SU-DHL-6 (cell line): ENCODE measurements at regions not wholly inside any gene's neighbourhood (a gene's known extent, or its start where the extent isn't known, plus 50 kb on each side); places are given as distances from the start of the nearest gene placed in this dataset.
"Not testable (repeated sequence)": the region's sequence is repeated elsewhere in the genome, so short reads cannot be mapped to it uniquely, and the experiment has no call there.

Experiments used
- H2AFZ ChIP-seq: fragments of 200-600 bp; sonication (generic); 2 replicates; pipeline ENCODE4 v1.6.1; 2014; ENCODE audit warnings: low read depth, mild to moderate bottlenecking, moderate library complexity, mixed read lengths, antibody characterized with exemption, low read length; ENCODE audit not compliant: severe bottlenecking
- H3F3A ChIP-seq: fragments of 200-600 bp; shearing (Covaris generic); 2 replicates; pipeline ENCODE4 v1.6.0; 2016; ENCODE audit warnings: antibody characterized with exemption, mild to moderate bottlenecking; ENCODE audit not compliant: insufficient read depth
- H3K27ac ChIP-seq: fragments of 200-600 bp; sonication (generic); 2 replicates; pipeline ENCODE4 v1.5.1; 2016; ENCODE audit warnings: low read depth, mild to moderate bottlenecking, low read length, moderate library complexity, mixed read lengths
- H3K27me3 ChIP-seq: fragments of 200-600 bp; sonication (generic), shearing (Covaris generic); 2 replicates; pipeline ENCODE4 v1.6.0; 2014; ENCODE audit warnings: mild to moderate bottlenecking, low read length
- H3K36me3 ChIP-seq: fragments of 200-600 bp; sonication (generic); 2 replicates; pipeline ENCODE4 v1.6.1; 2014; ENCODE audit warnings: mild to moderate bottlenecking, low read length, mixed read lengths
- H3K4me2 ChIP-seq: fragments of 300-600, 200-600 bp; shearing (Covaris generic), sonication (generic); 2 replicates; pipeline ENCODE4 v1.6.0; 2014; ENCODE audit warnings: low read length, low read depth, mild to moderate bottlenecking; ENCODE audit not compliant: poor library complexity, severe bottlenecking
- H3K4me3 ChIP-seq: fragments of 200-600 bp; sonication (generic); 2 replicates; pipeline ENCODE4 v1.5.1; 2014; ENCODE audit warnings: antibody characterized with exemption, low read length, mild to moderate bottlenecking, mixed read lengths; ENCODE audit not compliant: insufficient read depth, poor library complexity, severe bottlenecking
- H3K79me2 ChIP-seq: fragments of 200-600 bp; sonication (generic); 2 replicates; pipeline ENCODE4 v1.6.1; 2014; ENCODE audit warnings: mild to moderate bottlenecking, low read length, moderate library complexity; ENCODE audit not compliant: insufficient read depth
- H3K9ac ChIP-seq: fragments of 200-600 bp; sonication (generic); 2 replicates; pipeline ENCODE4 v1.7.0; 2014; ENCODE audit warnings: mild to moderate bottlenecking, low read length
- H3K9me2 ChIP-seq: fragments of 200-600 bp; sonication (generic); replicated peaks from 2 replicates; pipeline ENCODE4 v1.6.1; 2014; ENCODE audit warnings: low read length; ENCODE audit not compliant: insufficient read depth
- H3K9me3 ChIP-seq: fragments of 200-600 bp; sonication (generic); 2 replicates; pipeline ENCODE4 v1.6.1; 2014; ENCODE audit warnings: low read length, mixed read lengths; ENCODE audit not compliant: insufficient read depth
- H4K20me1 ChIP-seq: fragments of 200-600 bp; sonication (generic); 2 replicates; pipeline ENCODE4 v1.6.1; 2014; ENCODE audit warnings: low read depth, mild to moderate bottlenecking, antibody characterized with exemption, low read length, moderate library complexity, mixed read lengths
- CTCF ChIP-seq: fragments of 200-600 bp; sonication (generic); IDR thresholded peaks from one replicate; pipeline ENCODE4 v1.5.1; 2017; ENCODE audit warnings: antibody characterized with exemption, mild to moderate bottlenecking, low read length, moderate library complexity; ENCODE audit not compliant: insufficient read depth, poor library complexity, severe bottlenecking
- EZH2phosphoT487 ChIP-seq: fragments of 200-600 bp; sonication (generic), shearing (Covaris generic); conservative IDR thresholded peaks from 2 replicates; pipeline ENCODE4 v1.6.1; 2018; ENCODE audit warnings: mild to moderate bottlenecking, antibody characterized with exemption, low read length, moderate library complexity, mixed read lengths

DNA sequence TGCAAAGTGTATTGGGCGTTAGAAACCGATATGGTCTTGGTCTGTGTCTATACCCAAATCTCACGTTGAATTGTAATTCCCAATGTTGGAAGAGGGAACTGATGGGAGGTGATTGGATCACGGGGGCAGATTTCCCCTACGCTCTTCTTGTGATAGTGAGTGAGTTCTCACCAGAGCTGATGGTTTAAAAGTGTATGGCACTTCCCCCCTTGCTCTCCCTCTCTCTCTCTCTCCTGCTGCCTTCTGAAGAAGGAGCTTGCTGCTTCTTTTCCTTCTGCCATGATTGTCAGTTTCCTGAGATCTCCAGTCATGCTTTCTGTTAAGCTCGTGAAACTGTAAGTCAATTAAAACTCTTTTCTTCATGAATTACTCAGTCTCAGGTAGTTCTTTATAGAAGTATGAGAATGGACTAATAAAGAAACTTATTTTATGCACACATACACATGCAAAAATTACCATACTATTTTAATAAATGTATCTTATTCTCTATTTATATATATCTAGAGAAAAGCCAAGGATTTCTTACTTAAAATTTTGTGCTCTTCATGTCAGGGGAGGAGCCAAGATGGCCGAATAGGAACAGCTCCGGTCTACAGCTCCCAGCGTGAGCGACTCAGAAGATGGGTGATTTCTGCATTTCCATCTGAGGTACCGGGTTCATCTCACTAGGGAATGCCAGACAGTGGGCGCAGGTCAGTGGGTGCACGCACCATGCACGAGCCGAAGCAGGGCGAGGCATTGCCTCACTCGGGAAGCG is 1891.0 kb upstream of the FLRT2 start:
- Histone ChIP-seq H3K9ac (no peak overlapping the region), H2AFZ (no peak overlapping the region), H3K79me2 (no peaks in the 10 kb centered on the region), H3K9me2 (no peaks in the 10 kb centered on the region), H3F3A (no peaks in the 10 kb centered on the region), H3K27me3 (no peaks in the 10 kb centered on the region), H4K20me1 (no peaks in the 10 kb centered on the region), H3K4me2 (no peak overlapping the region), H3K27ac (no peak overlapping the region), H3K4me3 (no peak overlapping the region), H3K9me3 (no peaks in the 10 kb centered on the region), H3K36me3 (no peaks in the 10 kb centered on the region)
- TF ChIP-seq CTCF (no peak), EZH2phosphoT487 (no peak)

- H2AFZ ChIP-seq: not testable (repeated sequence)
These were observed 1890.5 kb upstream of the FLRT2 start for GRCh38 chr14:83639505-83639875.

DNA sequence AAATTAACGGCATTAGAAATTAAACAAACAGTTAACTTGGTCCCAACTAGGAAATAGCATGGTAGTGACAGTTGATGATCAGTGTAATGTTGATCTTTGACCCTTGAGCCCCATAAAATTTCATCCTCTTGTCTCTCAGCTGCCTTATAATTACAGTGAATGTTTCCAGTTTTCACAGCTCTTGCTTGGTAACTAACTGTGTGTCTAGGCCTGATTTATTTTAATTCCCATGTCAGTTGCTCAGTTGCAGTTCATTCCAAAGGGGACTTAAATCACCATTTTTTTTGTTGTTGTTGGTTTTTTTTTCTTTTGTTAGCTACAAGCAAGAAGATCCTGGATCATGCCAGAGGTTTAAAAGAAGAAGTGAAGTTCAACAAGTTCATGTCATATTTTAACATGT is 1883.7 kb upstream of the FLRT2 start:
- Histone ChIP-seq H3K4me3 (no peak overlapping the region), H2AFZ (no peak overlapping the region), H3K27me3 (no peaks in the 10 kb centered on the region), H3K79me2 (no peaks in the 10 kb centered on the region), H3F3A (no peaks in the 10 kb centered on the region), H3K9ac (no peak overlapping the region), H3K4me2 (no peak overlapping the region), H3K36me3 (no peaks in the 10 kb centered on the region), H3K9me3 (no peaks in the 10 kb centered on the region), H3K27ac (no peak overlapping the region), H3K9me2 (no peaks in the 10 kb centered on the region), H4K20me1 (no peaks in the 10 kb centered on the region)
- TF ChIP-seq EZH2phosphoT487 (no peak), CTCF (no peak)

More at GRCh38 chr14:83639505-83639875, 1890.5 kb upstream of the FLRT2 start:
- H3K36me3 ChIP-seq, H3F3A ChIP-seq, H3K4me2 ChIP-seq, H3K9ac ChIP-seq, H3K4me3 ChIP-seq, H3K9me3 ChIP-seq, H3K27me3 ChIP-seq, H4K20me1 ChIP-seq, H3K9me2 ChIP-seq, H3K79me2 ChIP-seq, H3K27ac ChIP-seq: not testable (repeated sequence)

DNA sequence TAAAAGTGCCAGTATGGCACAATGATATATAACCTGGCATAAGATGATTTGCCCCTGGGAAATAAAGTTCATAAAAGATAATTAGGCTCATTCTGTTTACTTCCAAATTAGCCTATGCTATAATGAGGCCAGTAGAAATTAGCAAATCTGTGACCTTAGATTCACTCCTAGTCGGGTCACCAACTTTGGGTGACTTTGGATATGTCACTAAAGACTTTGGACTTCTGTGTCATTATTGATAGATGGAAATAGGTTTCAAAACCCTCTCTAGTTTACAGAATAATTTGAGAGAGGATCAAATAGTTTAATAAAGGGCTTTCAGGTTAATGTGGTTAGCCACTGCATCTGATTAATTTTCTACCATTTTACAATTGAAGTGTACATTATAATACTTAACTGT is 1869.3 kb upstream of the FLRT2 start:
- H3K4me2 ChIP-seq: no peak overlapping the region
- H4K20me1 ChIP-seq: no peaks in the 10 kb centered on the region
- no peaks in the 10 kb centered on the region for H3F3A ChIP-seq
- no peaks in the 10 kb centered on the region for H3K27me3 ChIP-seq
- no peaks in the 10 kb centered on the region for H3K36me3 ChIP-seq
- H3K4me3 ChIP-seq: no peak overlapping the region
- no peak for TF ChIP-seq EZH2phosphoT487
- TF ChIP-seq CTCF: no peak
- H3K27ac ChIP-seq: no peak overlapping the region
- no peaks in the 10 kb centered on the region for H3K79me2 ChIP-seq
- no peaks in the 10 kb centered on the region; the same call in 1 of the 2 replicates for H3K9me3 ChIP-seq
- no peaks in the 10 kb centered on the region for H3K9me2 ChIP-seq
- no peak overlapping the region for H2AFZ ChIP-seq
- H3K9ac ChIP-seq: no peak overlapping the region
